ENCODE measurements at regions not wholly inside any gene's neighbourhood (a gene's known extent, or its start where the extent isn't known, plus 50 kb on each side); places are given as distances from the start of the nearest gene placed in this dataset.

DNA sequence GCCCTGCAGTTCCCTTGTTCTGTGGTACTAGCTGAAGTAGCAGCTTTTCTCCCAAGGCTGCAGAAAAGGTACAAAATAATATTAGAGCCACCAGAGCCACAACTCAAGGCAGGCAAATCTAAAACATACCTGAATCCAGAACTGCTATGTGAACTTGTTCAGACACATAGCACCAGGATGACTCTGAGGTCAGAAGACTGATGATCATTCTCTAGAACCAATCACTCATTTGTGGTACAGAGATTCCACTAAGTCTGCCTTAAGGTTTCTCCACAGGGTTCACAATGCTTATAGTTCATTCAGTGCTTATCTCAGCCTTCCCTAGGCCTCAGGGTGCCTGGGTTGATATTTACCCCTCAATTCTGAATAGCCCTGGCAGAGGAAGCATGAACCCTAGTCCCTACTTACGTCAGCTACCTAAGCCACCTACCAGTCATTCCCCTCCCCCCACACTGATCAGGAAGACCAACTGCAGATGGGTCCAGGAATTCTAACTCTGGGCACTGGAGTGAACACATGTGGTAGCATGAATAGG lies 140.9 kb upstream of the MOCS1 start:
- DNase-seq (ENCODE audit: extremely low read depth, insufficient read length) = no peak
- Histone ChIP-seq H3K4me3 (replicated peaks; ENCODE audit: low read depth, low read length) (no peak overlapping the region), H3K27me3 (replicated peaks; ENCODE audit: control insufficient read depth, insufficient read depth, low read length) (no peaks in the 10 kb centered on the region; the same call in 1 of the 2 replicates), H3K36me3 (ENCODE audit: control insufficient read depth, insufficient read depth, low read length) (no peaks in the 10 kb centered on the region)
- TF ChIP-seq, protein P1, sequence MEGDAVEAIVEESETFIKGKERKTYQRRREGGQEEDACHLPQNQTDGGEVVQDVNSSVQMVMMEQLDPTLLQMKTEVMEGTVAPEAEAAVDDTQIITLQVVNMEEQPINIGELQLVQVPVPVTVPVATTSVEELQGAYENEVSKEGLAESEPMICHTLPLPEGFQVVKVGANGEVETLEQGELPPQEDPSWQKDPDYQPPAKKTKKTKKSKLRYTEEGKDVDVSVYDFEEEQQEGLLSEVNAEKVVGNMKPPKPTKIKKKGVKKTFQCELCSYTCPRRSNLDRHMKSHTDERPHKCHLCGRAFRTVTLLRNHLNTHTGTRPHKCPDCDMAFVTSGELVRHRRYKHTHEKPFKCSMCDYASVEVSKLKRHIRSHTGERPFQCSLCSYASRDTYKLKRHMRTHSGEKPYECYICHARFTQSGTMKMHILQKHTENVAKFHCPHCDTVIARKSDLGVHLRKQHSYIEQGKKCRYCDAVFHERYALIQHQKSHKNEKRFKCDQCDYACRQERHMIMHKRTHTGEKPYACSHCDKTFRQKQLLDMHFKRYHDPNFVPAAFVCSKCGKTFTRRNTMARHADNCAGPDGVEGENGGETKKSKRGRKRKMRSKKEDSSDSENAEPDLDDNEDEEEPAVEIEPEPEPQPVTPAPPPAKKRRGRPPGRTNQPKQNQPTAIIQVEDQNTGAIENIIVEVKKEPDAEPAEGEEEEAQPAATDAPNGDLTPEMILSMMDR (IDR thresholded peaks at IDR 0.05; ENCODE audit: insufficient read depth, low read length, poor library complexity, severe bottlenecking) = no peak

DNA sequence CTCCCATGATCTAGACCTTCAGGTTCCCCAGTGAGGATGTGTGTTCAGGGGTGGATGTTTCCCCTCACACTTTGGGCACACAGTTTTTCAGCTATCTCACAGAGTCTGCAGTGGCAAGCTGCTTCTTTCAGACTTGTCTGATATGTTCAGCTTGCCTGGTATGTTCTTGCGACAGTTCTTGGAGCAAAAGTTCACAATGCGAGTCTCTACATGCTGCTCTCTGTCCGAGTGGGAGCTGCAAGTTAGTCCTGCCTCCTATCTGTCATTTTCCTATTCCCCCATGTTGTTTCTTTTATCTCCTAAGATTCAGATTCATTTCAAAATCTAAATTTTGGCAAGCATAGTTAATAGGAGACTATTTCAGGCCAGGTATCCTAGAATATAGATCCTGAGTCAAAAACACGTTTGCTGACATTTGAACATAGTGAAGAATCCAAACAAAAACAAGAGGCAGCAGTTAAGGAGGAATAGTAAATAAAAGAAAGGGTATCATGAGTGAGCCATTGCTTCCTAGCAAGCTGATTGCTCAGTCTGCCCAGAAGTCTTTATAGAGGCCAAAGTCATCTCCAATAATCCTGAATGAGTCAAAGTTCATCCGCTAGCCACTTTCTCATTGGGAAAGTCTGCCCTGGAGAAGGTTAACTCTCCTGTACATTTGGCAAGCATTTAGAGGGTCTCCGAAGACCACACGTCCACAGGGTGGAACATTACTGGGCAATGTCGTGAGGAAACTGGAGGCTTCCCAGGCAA lies 140.2 kb upstream of the MOCS1 start:
- no peak for DNase-seq (ENCODE audit: extremely low read depth, insufficient read length)
- H3K4me3 ChIP-seq (replicated peaks; ENCODE audit: low read depth, low read length) = no peak overlapping the region
- H3K36me3 ChIP-seq (ENCODE audit: control insufficient read depth, insufficient read depth, low read length) = no peaks in the 10 kb centered on the region
- TF ChIP-seq, protein P1 (IDR thresholded peaks at IDR 0.05; ENCODE audit: insufficient read depth, low read length, poor library complexity, severe bottlenecking) = no peak
- no peaks in the 10 kb centered on the region; the same call in 1 of the 2 replicates for H3K27me3 ChIP-seq (replicated peaks; ENCODE audit: control insufficient read depth, insufficient read depth, low read length)

DNA sequence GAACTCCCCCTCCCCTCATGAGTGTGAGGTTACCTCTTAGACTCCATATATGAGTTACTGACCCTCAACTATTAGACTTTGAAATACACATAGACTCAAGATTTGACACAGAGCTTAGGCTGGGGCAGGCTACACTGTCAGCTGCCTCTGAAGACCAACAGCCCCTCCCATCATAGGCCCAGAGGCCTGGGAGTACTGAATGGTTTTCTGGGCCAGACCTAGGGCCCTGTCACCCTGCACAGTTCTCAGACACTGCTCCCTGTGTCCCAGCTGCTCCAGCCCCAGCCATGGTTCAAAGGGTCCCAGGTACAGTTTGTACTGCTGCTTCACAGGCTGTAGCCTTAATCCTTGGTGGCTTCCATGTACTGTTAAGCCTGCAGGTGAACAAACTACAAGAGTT lies 132.1 kb upstream of the MOCS1 start:
- H3K36me3 ChIP-seq (ENCODE audit: control insufficient read depth, insufficient read depth, low read length) = no peaks in the 10 kb centered on the region
- H3K27me3 ChIP-seq (replicated peaks; ENCODE audit: control insufficient read depth, insufficient read depth, low read length) = no peaks in the 10 kb centered on the region
- no peak overlapping the region for H3K4me3 ChIP-seq (replicated peaks; ENCODE audit: low read depth, low read length)
- TF ChIP-seq, protein P1 (IDR thresholded peaks at IDR 0.05; ENCODE audit: insufficient read depth, low read length, poor library complexity, severe bottlenecking) = no peak
- no peak for DNase-seq (ENCODE audit: extremely low read depth, insufficient read length)

DNA sequence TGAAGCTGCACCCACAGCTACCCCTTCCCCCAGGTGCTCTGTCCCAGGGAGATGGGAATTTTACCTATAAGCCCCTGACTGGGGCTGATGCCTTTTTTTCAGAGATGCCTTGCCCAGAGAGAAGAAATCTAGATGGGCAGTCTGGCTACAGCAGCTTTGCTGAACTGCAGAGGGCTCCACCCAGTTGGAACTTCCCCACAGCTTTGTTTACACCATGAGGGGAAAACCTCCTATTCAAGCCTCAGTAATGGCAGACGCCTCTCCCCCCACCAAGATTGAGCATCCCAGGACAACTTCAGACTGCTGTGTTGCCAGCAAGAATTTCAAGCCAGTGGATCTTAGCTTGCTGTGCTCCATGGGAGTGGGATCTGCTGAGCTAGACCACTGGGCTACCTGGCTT lies 122.6 kb upstream of the MOCS1 start:
- Histone ChIP-seq H3K4me3 (replicated peaks; ENCODE audit: low read depth, low read length) (no peak overlapping the region), H3K36me3 (ENCODE audit: control insufficient read depth, insufficient read depth, low read length) (no peaks in the 10 kb centered on the region), H3K27me3 (replicated peaks; ENCODE audit: control insufficient read depth, insufficient read depth, low read length) (no peaks in the 10 kb centered on the region)
- TF ChIP-seq, protein P1 (IDR thresholded peaks at IDR 0.05; ENCODE audit: insufficient read depth, low read length, poor library complexity, severe bottlenecking) = no peak
- DNase-seq (ENCODE audit: extremely low read depth, insufficient read length) = no peak

DNA sequence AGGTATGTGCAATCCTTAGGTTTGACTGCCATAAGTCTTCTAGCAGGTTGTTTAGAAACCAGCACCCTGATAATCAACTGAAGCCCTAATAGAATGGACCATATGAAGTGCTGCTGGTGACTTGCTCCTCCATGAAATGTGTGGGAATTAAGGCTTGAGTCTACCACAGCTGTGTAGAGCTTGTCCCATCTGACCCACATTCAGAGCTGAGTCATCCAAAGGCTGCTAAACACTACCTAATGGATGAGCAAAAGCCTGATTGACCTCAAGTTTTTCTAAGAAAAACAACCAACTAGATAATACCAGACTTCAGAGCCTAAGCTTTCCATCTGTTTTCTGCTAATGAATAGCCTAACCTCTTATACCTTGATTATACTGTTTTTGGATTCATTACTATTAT lies 120.3 kb upstream of the MOCS1 start:
- no peak for DNase-seq (ENCODE audit: extremely low read depth, insufficient read length)
- Histone ChIP-seq H3K36me3 (ENCODE audit: control insufficient read depth, insufficient read depth, low read length) (no peaks in the 10 kb centered on the region), H3K4me3 (replicated peaks; ENCODE audit: low read depth, low read length) (no peak overlapping the region), H3K27me3 (replicated peaks; ENCODE audit: control insufficient read depth, insufficient read depth, low read length) (no peaks in the 10 kb centered on the region)
- TF ChIP-seq, protein P1 (IDR thresholded peaks at IDR 0.05; ENCODE audit: insufficient read depth, low read length, poor library complexity, severe bottlenecking) = no peak
